B cell (primary cell): ENCODE measurements at regions not wholly inside any gene's neighbourhood (a gene's known extent, or its start where the extent isn't known, plus 50 kb on each side); places are given as distances from the start of the nearest gene placed in this dataset.

ENCODE experiments used
- ATAC-seq: fragments of 200-7000 bp; cut with Tn5 transposase; one replicate; pipeline ENCODE4 v1.10.0; 2021; ENCODE audit warnings: low read depth, mild to moderate bottlenecking, moderate number of reproducible peaks, moderate library complexity
- CTCF ChIA-PET: fragments of 350-600 bp; sonication (Branson Sonifier 250); formaldehyde crosslinking; loops from one replicate; lab custom pipeline; 2021; ENCODE audit warnings: antibody characterized with exemption, inconsistent platforms; lab: Charles Lee
- POLR2A ChIA-PET: fragments of 350-600 bp; sonication (Branson Sonifier 250); formaldehyde crosslinking; loops from one replicate; lab custom pipeline; 2021; ENCODE audit warnings: antibody characterized with exemption; lab: Charles Lee
- DNase-seq: peaks from one replicate; pipeline ENCODE4 v3.0.0; 2013
- H2AFZ ChIP-seq: 2 replicates; pipeline ENCODE4 v1.6.1; 2012; ENCODE audit warnings: mild to moderate bottlenecking, low read depth, low read length; ENCODE audit not compliant: insufficient read depth, poor library complexity, severe bottlenecking
- H3K27ac ChIP-seq, 2 donors: 1 replicate in 1 of 2; 2 replicates in 1 of 2; pipeline ENCODE4 v1.5.1; 2012 to 2013; ENCODE audit warnings: low read length in 2 of 2, mild to moderate bottlenecking in 2 of 2, moderate library complexity in 1 of 2
- H3K27me3 ChIP-seq, 4 experiments: fragments of 200-600 bp in 1 of 4; sonication (generic) in 1 of 4; replicated peaks in 1 of 4; 1 replicate in 2 of 4; 2 replicates in 2 of 4; pipeline versions ENCODE4 v1.6.1 to v1.7.0; 2013 to 2016; ENCODE audit warnings: low read length in 3 of 4, mild to moderate bottlenecking in 2 of 4, mixed read lengths in 1 of 4, moderate library complexity in 1 of 4; ENCODE audit not compliant: insufficient read depth in 4 of 4, control insufficient read depth in 3 of 4; ENCODE audit errors: control extremely low read depth in 1 of 4
- H3K36me3 ChIP-seq, 2 experiments: replicated peaks in 1 of 2; 1 replicate in 1 of 2; 2 replicates in 1 of 2; pipeline versions ENCODE4 v1.6.1 to v1.7.1; 2013; ENCODE audit warnings: low read length in 1 of 2; ENCODE audit not compliant: insufficient read depth in 2 of 2, control insufficient read depth in 1 of 2; ENCODE audit errors: control extremely low read depth in 1 of 2, extremely low read depth in 1 of 2
- H3K4me1 ChIP-seq, 2 donors: fragments of 200-600 bp in 1 of 2; sonication (generic) in 1 of 2; 1 replicate in 1 of 2; 2 replicates in 1 of 2; pipeline versions ENCODE4 v1.5.1 to v1.6.1; 2013 to 2017; ENCODE audit warnings: low read length in 2 of 2; ENCODE audit not compliant: control insufficient read depth in 2 of 2, insufficient read depth in 2 of 2
- H3K4me2 ChIP-seq: replicated peaks from 2 replicates; pipeline ENCODE3; 2012; ENCODE audit warnings: mild to moderate bottlenecking, low read depth, low read length; ENCODE audit not compliant: poor library complexity, severe bottlenecking
- H3K4me3 ChIP-seq, 5 experiments: fragments of 200-600 bp in 1 of 5; sonication (generic) in 1 of 5; 1 replicate in 3 of 5; 2 replicates in 2 of 5; pipeline versions ENCODE4 v1.5.1 to v1.7.0; 2011 to 2016; ENCODE audit warnings: low read length in 4 of 5, mild to moderate bottlenecking in 4 of 5, low read depth in 2 of 5, control low read depth in 1 of 5, moderate library complexity in 1 of 5; ENCODE audit not compliant: insufficient read depth in 1 of 5; ENCODE audit errors: control extremely low read depth in 1 of 5, extremely low read depth in 1 of 5
- H3K79me2 ChIP-seq: fragments of 200-600 bp; sonication (generic); one replicate; pipeline ENCODE4 v1.6.0; 2016; ENCODE audit warnings: low read length; ENCODE audit not compliant: control insufficient read depth, insufficient read depth
- H3K9ac ChIP-seq: fragments of 200-600 bp; sonication (generic); 2 replicates; pipeline ENCODE4 v1.6.1; 2017; ENCODE audit warnings: mild to moderate bottlenecking, low read length, moderate library complexity
- H3K9me3 ChIP-seq, 3 donors: one replicate each; pipeline versions ENCODE4 v1.6.1 to v1.7.1; 2013; ENCODE audit warnings: low read length in 2 of 3; ENCODE audit not compliant: control insufficient read depth in 2 of 3, insufficient read depth in 1 of 3; ENCODE audit errors: control extremely low read depth in 1 of 3
- H4K20me1 ChIP-seq: 2 replicates; pipeline ENCODE4 v1.6.0; 2012; ENCODE audit warnings: mild to moderate bottlenecking, low read length; ENCODE audit not compliant: insufficient read depth, control insufficient read depth, poor library complexity, severe bottlenecking
- H3K27ac Mint-ChIP-seq: one replicate; pipeline ENCODE4 v1.8.0; 2021; ENCODE audit warnings: mixed read lengths
- H3K27me3 Mint-ChIP-seq: one replicate; pipeline ENCODE4 v1.8.0; 2021; ENCODE audit warnings: mixed read lengths
- H3K4me1 Mint-ChIP-seq: one replicate; pipeline ENCODE4 v1.8.0; 2021; ENCODE audit warnings: mixed read lengths
- H3K4me3 Mint-ChIP-seq: one replicate; pipeline ENCODE4 v1.8.0; 2021; ENCODE audit warnings: mixed read lengths
- H3K9me3 Mint-ChIP-seq: one replicate; pipeline ENCODE4 v1.8.0; 2022; ENCODE audit warnings: mixed read lengths; ENCODE audit not compliant: insufficient read depth
- CTCF ChIP-seq: fragments of 200-600 bp; IDR thresholded peaks from one replicate; pipeline ENCODE4 v1.8.0; 2022; ENCODE audit warnings: antibody characterized with exemption, mild to moderate bottlenecking
- EZH2 ChIP-seq: IDR thresholded peaks from 2 replicates; pipeline ENCODE4 v1.6.1; 2012; ENCODE audit warnings: borderline replicate concordance, low read depth, mild to moderate bottlenecking, moderate library complexity, low read length; ENCODE audit not compliant: insufficient read depth, poor library complexity, severe bottlenecking
- WGBS: methylation state at CpG from one replicate; pipeline ENCODE4 v1.1.5; 2013; ENCODE audit warnings: missing lambda C conversion rate; ENCODE audit not compliant: insufficient coverage; 5-methylcytosine and 5-hydroxymethylcytosine counted together
- intact Hi-C: fragments of 100-400 bp; cut with micrococcal nuclease; formaldehyde crosslinking; loops from one replicate; pipeline ENCODE4 v1.10.0; 2022

DNA sequence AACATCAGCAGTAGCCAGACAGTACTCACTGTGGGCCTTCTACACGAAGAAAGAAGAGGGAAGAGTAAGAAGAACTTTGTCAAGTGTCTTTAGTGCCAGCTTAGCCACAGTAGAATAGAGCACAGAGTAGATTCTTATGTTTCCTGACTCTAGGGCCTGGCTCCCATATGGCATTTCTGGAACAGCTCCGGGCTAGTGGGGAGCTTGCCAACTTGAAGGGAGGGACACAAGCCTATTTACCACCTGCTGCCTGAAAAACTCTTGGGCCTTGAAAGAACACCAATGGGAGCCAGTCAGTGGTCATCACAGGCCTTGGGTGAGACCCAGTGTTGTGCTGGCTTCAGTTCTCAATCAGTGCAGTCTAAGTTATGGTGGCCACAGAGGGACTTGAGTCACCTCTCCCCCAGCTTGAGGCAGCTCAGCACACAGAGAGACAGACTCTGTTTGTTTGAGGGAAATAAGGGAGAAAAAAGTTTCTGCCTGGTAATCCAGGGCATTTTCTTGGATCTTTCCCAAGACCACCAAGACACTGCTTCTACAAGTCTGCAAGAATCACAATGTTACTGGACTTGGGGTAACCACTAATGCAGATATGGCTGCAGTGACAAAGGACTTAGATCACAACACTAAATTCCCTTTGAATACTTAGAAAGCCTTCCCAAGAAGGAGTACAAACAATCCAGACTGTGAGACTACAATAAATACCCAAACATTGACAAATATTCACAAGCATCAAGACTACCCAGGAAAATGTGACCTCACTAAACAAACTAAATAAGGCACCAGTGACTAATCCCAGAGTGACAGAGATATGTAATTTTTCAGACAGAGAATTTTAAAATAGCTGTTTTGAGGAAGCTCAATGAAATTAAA is 261.0 kb upstream of the NDST3 start:
- no peak for ATAC-seq
- H3K27ac ChIP-seq = no peak overlapping the region
- no peaks in the 10 kb centered on the region for H3K9me3 ChIP-seq
- H3K9me3 Mint-ChIP-seq = peaks cover 2% of the 10 kb centered on the region
- H3K4me2 ChIP-seq = no peak overlapping the region
- no peaks in the 10 kb centered on the region for H3K4me1 Mint-ChIP-seq
- H3K9ac ChIP-seq = no peak overlapping the region
- H3K4me3 Mint-ChIP-seq = no peak overlapping the region
- ChIA-PET POLR2A (no interaction called here), CTCF (no interaction called here)
- DNase-seq = no peak
- 77% methylated on average over 2 of the region's 2 CpGs for WGBS
- H3K27ac Mint-ChIP-seq = no peak overlapping the region
- no peaks in the 10 kb centered on the region for H3K36me3 ChIP-seq
- H3K4me1 ChIP-seq = no peaks in the 10 kb centered on the region
- H4K20me1 ChIP-seq = no peaks in the 10 kb centered on the region
- intact Hi-C loops = no loop called here
- H3K79me2 ChIP-seq = no peaks in the 10 kb centered on the region
- no peaks in the 10 kb centered on the region for H3K27me3 ChIP-seq
- no peak overlapping the region for H3K4me3 ChIP-seq
- TF ChIP-seq CTCF = no peak
- H2AFZ ChIP-seq = no peak overlapping the region
- no peaks in the 10 kb centered on the region for H3K27me3 Mint-ChIP-seq

GRCh38 chr4:117777721-117778120 is 256.6 kb upstream of the NDST3 start:
- DNase-seq = no peak
- intact Hi-C loops = no loop called here
- Histone ChIP-seq H3K27me3 (no peaks in the 10 kb centered on the region), H3K4me1 (no peaks in the 10 kb centered on the region), H3K27ac (no peak overlapping the region), H3K9ac (no peak overlapping the region), H4K20me1 (no peaks in the 10 kb centered on the region), H3K4me3 (no peak overlapping the region), H3K36me3 (no peaks in the 10 kb centered on the region), H2AFZ (no peak overlapping the region), H3K4me2 (no peak overlapping the region), H3K9me3 (no peaks in the 10 kb centered on the region), H3K79me2 (no peaks in the 10 kb centered on the region)
- Mint-ChIP-seq H3K9me3 (no peaks in the 10 kb centered on the region), H3K27ac (no peak overlapping the region), H3K4me3 (no peak overlapping the region), H3K27me3 (no peaks in the 10 kb centered on the region), H3K4me1 (no peaks in the 10 kb centered on the region)
- TF ChIP-seq EZH2 = no peak
- TF ChIP-seq CTCF = no peak
- ATAC-seq = no peak
- ChIA-PET POLR2A (no interaction called here), CTCF (interaction anchor here (1.1 kb wide), 1 partner anchor 9 kb away, joined by 3 read pairs; no protein-coding TSS in a partner anchor)
- 100% methylated on average over 1 of the region's 1 CpG for WGBS
